PFSK-1 (cell line): ENCODE measurements at regions not wholly inside any gene's neighbourhood (a gene's known extent, or its start where the extent isn't known, plus 50 kb on each side); places are given as distances from the start of the nearest gene placed in this dataset.

Source experiments
- FOXP2 ChIP-seq: optimal IDR thresholded peaks from 2 replicates; pipeline ENCODE3; 2011; ENCODE audit warnings: borderline replicate concordance, control low read depth, inconsistent platforms; ENCODE audit not compliant: insufficient read depth; ENCODE audit errors: extremely low read length, extremely low read depth
- POLR2AphosphoS5 ChIP-seq: IDR thresholded peaks from 2 replicates; pipeline ENCODE4 v1.6.1; 2012; ENCODE audit warnings: low read depth, mild to moderate bottlenecking, control low read depth, low read length, moderate library complexity
- SIN3A ChIP-seq: IDR thresholded peaks from 2 replicates; pipeline ENCODE4 v1.6.1; 2012; ENCODE audit warnings: mild to moderate bottlenecking, low read length, moderate library complexity, borderline replicate concordance; ENCODE audit not compliant: insufficient read depth
- TAF1 ChIP-seq: IDR thresholded peaks from 2 replicates; pipeline ENCODE4 v1.6.1; 2012; ENCODE audit warnings: low read length, control low read depth, borderline replicate concordance; ENCODE audit not compliant: insufficient read depth
- TF ChIP-seq, protein P1 (sequence below), 2 experiments: IDR thresholded peaks; 2 replicates each; pipeline versions ENCODE4 v1.6.1 to v1.8.0; 2011 to 2012; ENCODE audit warnings: low read depth in 2 of 2, low read length in 2 of 2, control low read depth in 1 of 2, inconsistent platforms in 1 of 2, mild to moderate bottlenecking in 1 of 2, moderate library complexity in 1 of 2; ENCODE audit not compliant: insufficient read depth in 1 of 2

GRCh38 chr4:101655857-101656256 lies 134.7 kb upstream of the BANK1 start:
- TF ChIP-seq POLR2AphosphoS5 (no peak), TAF1 (no peak), SIN3A (no peak), FOXP2 (no peak)
- TF ChIP-seq, protein P1, sequence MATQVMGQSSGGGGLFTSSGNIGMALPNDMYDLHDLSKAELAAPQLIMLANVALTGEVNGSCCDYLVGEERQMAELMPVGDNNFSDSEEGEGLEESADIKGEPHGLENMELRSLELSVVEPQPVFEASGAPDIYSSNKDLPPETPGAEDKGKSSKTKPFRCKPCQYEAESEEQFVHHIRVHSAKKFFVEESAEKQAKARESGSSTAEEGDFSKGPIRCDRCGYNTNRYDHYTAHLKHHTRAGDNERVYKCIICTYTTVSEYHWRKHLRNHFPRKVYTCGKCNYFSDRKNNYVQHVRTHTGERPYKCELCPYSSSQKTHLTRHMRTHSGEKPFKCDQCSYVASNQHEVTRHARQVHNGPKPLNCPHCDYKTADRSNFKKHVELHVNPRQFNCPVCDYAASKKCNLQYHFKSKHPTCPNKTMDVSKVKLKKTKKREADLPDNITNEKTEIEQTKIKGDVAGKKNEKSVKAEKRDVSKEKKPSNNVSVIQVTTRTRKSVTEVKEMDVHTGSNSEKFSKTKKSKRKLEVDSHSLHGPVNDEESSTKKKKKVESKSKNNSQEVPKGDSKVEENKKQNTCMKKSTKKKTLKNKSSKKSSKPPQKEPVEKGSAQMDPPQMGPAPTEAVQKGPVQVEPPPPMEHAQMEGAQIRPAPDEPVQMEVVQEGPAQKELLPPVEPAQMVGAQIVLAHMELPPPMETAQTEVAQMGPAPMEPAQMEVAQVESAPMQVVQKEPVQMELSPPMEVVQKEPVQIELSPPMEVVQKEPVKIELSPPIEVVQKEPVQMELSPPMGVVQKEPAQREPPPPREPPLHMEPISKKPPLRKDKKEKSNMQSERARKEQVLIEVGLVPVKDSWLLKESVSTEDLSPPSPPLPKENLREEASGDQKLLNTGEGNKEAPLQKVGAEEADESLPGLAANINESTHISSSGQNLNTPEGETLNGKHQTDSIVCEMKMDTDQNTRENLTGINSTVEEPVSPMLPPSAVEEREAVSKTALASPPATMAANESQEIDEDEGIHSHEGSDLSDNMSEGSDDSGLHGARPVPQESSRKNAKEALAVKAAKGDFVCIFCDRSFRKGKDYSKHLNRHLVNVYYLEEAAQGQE (IDR thresholded peaks at IDR 0.05; ENCODE audit: insufficient read depth in 1 of 2, low read depth in 2 of 2, low read length in 2 of 2): no peak
